Activated CD8-positive, alpha-beta memory T cell treated with anti-CD3 and anti-CD28 coated beads for 24 hours (primary cell): ENCODE measurements at regions not wholly inside any gene's neighbourhood (a gene's known extent, or its start where the extent isn't known, plus 50 kb on each side); places are given as distances from the start of the nearest gene placed in this dataset.
A peak's percentile ranks its signal among the peaks of the same experiment; 100 is the strongest.
"Not testable (repeated sequence)": the region's sequence is repeated elsewhere in the genome, so short reads cannot be mapped to it uniquely, and the experiment has no call there.

ENCODE experiments used
- DNase-seq: peaks from one replicate; pipeline ENCODE4 v3.0.0-alpha.2; 2020

- DNase-seq, result no peak
Measured at GRCh38 chr12:93980711-93981110, 167.7 kb upstream of the PLXNC1 start.

- DNase-seq, result no peak
Measured at GRCh38 chr12:93981411-93981810, 167.0 kb upstream of the PLXNC1 start.

GRCh38 chr12:93982771-93983315 lies 165.5 kb upstream of the PLXNC1 start:
- peak; percentile 56 for DNase-seq

- DNase-seq, result no peak
Measured at GRCh38 chr12:93984005-93984404, 164.4 kb upstream of the PLXNC1 start.

GRCh38 chr12:93989949-93990348 lies 158.4 kb upstream of the PLXNC1 start:
- DNase-seq, result no peak

GRCh38 chr12:93990832-93991803 lies 157.3 kb upstream of the PLXNC1 start:
- no peak for DNase-seq

- no peak for DNase-seq
Measured at GRCh38 chr12:93991829-93992461, 156.4 kb upstream of the PLXNC1 start.

GRCh38 chr12:93994721-93995120 lies 153.7 kb upstream of the PLXNC1 start:
- no peak for DNase-seq

- no peak for DNase-seq
Measured at GRCh38 chr12:93996321-93996720, 152.1 kb upstream of the PLXNC1 start.

- DNase-seq, result no peak
Measured at GRCh38 chr12:94001691-94002090, 146.7 kb upstream of the PLXNC1 start.

- not testable (repeated sequence) for DNase-seq
Measured at GRCh38 chr12:94002925-94003324, 145.5 kb upstream of the PLXNC1 start.

- DNase-seq, result not testable (repeated sequence)
Measured at GRCh38 chr12:94007833-94008232, 140.5 kb upstream of the PLXNC1 start.

- no peak for DNase-seq
Measured at GRCh38 chr12:94010307-94010706, 138.1 kb upstream of the PLXNC1 start.

GRCh38 chr12:94012071-94012470 lies 136.3 kb upstream of the PLXNC1 start:
- DNase-seq, result no peak

GRCh38 chr12:94012590-94012989 lies 135.8 kb upstream of the PLXNC1 start:
- no peak for DNase-seq

GRCh38 chr12:94017247-94017646 lies 131.1 kb upstream of the PLXNC1 start:
- DNase-seq, result not testable (repeated sequence)

GRCh38 chr12:94020335-94020734 lies 128.0 kb upstream of the PLXNC1 start:
- no peak for DNase-seq

- DNase-seq, result no peak
Measured at GRCh38 chr12:94023879-94024278, 124.5 kb upstream of the PLXNC1 start.

GRCh38 chr12:94025068-94025467 lies 123.3 kb upstream of the PLXNC1 start:
- no peak for DNase-seq

GRCh38 chr12:94025756-94026155 lies 122.6 kb upstream of the PLXNC1 start:
- no peak for DNase-seq

- DNase-seq, result no peak
Measured at GRCh38 chr12:94026596-94026995, 121.8 kb upstream of the PLXNC1 start.

- DNase-seq, result no peak
Measured at GRCh38 chr12:94027561-94027960, 120.8 kb upstream of the PLXNC1 start.

GRCh38 chr12:94031763-94032162 lies 116.6 kb upstream of the PLXNC1 start:
- no peak for DNase-seq

GRCh38 chr12:94032368-94032767 lies 116.0 kb upstream of the PLXNC1 start:
- DNase-seq, result no peak
